ENCODE measurements at regions not wholly inside any gene's neighbourhood (a gene's known extent, or its start where the extent isn't known, plus 50 kb on each side); places are given as distances from the start of the nearest gene placed in this dataset.

DNA sequence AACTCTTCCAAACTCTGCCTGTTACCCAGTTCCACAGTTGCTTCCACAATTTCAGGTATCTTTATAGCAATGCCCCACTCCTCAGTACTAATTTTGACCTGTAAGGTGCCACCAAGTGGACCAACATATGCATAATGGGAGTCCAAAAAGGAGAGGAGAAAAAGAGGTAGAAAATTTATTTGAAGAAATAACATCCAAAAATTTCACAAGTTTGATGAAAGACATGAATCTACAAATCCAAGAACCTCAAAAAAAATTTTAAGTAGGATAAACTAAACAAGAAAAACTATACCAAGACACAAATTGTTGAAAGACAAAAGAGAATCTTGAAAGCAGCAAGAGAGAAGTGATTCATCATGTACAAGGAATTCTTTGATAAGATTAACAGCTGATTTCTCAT lies 79.8 kb downstream of the BARX1 start:
- H3K4me3 ChIP-seq (ENCODE audit: low read depth, low read length) = no peak overlapping the region
- no peak for TF ChIP-seq CTCF (IDR thresholded peaks at IDR 0.05; ENCODE audit: low read depth, low read length, missing control alignments)
- no peak for DNase-seq (ENCODE audit: low read depth)

DNA sequence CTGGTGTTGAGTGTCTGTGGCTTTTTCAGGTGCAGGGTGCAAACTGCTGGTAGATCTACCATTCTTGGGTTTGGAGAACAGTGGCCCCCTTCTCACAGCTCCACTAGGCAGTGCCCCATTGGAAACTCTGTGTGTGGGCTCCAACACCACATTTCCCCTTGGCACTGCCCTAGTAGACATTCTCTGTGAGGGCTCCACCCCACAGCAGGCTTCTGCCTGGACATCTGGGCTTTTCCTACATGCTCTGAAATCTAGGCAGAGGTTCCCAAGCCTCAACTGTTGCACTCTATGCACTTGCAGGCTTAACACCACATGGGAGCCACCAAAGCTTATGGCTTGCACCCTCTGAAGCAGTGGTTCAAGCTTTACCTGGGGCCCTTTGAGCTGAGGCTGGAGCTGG lies 80.9 kb downstream of the BARX1 start:
- no peak for TF ChIP-seq CTCF (IDR thresholded peaks at IDR 0.05; ENCODE audit: low read depth, low read length, missing control alignments)
- no peak for DNase-seq (ENCODE audit: low read depth)
- no peak overlapping the region for H3K4me3 ChIP-seq (ENCODE audit: low read depth, low read length)

- no peak overlapping the region for H3K4me3 ChIP-seq (ENCODE audit: low read depth, low read length)
- no peak for TF ChIP-seq CTCF (IDR thresholded peaks at IDR 0.05; ENCODE audit: low read depth, low read length, missing control alignments)
- DNase-seq (ENCODE audit: low read depth) = no peak
These were observed 83.9 kb downstream of the BARX1 start for GRCh38 chr9:93871286-93871685.

DNA sequence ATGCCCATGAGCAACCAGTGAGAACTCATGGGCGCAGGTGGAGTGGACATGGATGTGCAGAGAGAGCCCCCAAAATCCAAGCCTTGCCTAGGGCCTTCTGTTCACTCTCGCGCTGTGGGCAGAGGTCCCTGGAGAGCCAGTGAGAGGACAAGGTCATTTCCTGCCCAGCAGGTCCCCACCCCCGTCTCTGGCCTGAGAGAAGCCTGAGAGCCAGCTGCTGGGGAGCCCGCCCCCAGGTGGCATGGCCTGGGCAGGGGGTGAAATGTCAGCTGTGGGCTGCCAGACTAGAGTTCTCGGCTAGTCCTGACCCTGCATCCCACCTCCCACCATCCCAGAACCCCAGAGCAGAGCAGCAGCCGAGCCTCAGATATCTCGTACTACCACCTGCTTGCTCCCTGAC lies 85.3 kb downstream of the BARX1 start:
- DNase-seq (ENCODE audit: low read depth) = no peak
- TF ChIP-seq CTCF (IDR thresholded peaks at IDR 0.05; ENCODE audit: low read depth, low read length, missing control alignments) = no peak
- no peak overlapping the region for H3K4me3 ChIP-seq (ENCODE audit: low read depth, low read length)

GRCh38 chr9:93869088-93869487 lies 86.1 kb downstream of the BARX1 start:
- no peak for TF ChIP-seq CTCF (IDR thresholded peaks at IDR 0.05; ENCODE audit: low read depth, low read length, missing control alignments)
- DNase-seq (ENCODE audit: low read depth) = no peak
- no peak overlapping the region for H3K4me3 ChIP-seq (ENCODE audit: low read depth, low read length)

- no peak overlapping the region for H3K4me3 ChIP-seq (ENCODE audit: low read depth, low read length)
- no peak for DNase-seq (ENCODE audit: low read depth)
- no peak for TF ChIP-seq CTCF (IDR thresholded peaks at IDR 0.05; ENCODE audit: low read depth, low read length, missing control alignments)
These were observed 89.4 kb downstream of the BARX1 start for GRCh38 chr9:93865716-93866115.

- no peak overlapping the region for H3K4me3 ChIP-seq (ENCODE audit: low read depth, low read length)
- no peak for TF ChIP-seq CTCF (IDR thresholded peaks at IDR 0.05; ENCODE audit: low read depth, low read length, missing control alignments)
- DNase-seq (ENCODE audit: low read depth) = no peak
These were observed 89.9 kb downstream of the BARX1 start for GRCh38 chr9:93865245-93865644.

All from GM12864 (cell line).